GM18517 (cell line): ENCODE measurements at regions not wholly inside any gene's neighbourhood (a gene's known extent, or its start where the extent isn't known, plus 50 kb on each side); places are given as distances from the start of the nearest gene placed in this dataset.
"Not testable (repeated sequence)": the region's sequence is repeated elsewhere in the genome, so short reads cannot be mapped to it uniquely, and the experiment has no call there.

ENCODE experiments used
- ATAC-seq: cut with Tn5 transposase; IDR thresholded peaks from one replicate; pipeline ENCODE4 v1.9.1; 2021; ENCODE audit warnings: mild to moderate bottlenecking, moderate library complexity; ENCODE audit not compliant: unreplicated experiment

GRCh38 chrX:114095789-114096188 is 488.1 kb upstream of the HTR2C start:
- no peak for ATAC-seq

GRCh38 chrX:114087543-114087942 is 496.3 kb upstream of the HTR2C start:
- no peak for ATAC-seq

- ATAC-seq, result no peak
Observed at GRCh38 chrX:114077773-114078172, 506.1 kb upstream of the HTR2C start.

- no peak for ATAC-seq
Observed at GRCh38 chrX:114075073-114075673, 508.7 kb upstream of the HTR2C start.

- ATAC-seq, result no peak
Observed at GRCh38 chrX:114073926-114074325, 510.0 kb upstream of the HTR2C start.

- ATAC-seq, result no peak
Observed at GRCh38 chrX:114071412-114071811, 512.5 kb upstream of the HTR2C start.

GRCh38 chrX:114065577-114066223 is 518.2 kb upstream of the HTR2C start:
- no peak for ATAC-seq

GRCh38 chrX:114061226-114061625 is 522.7 kb upstream of the HTR2C start:
- ATAC-seq, result no peak

- ATAC-seq, result no peak
Observed at GRCh38 chrX:114058988-114059418, 524.9 kb upstream of the HTR2C start.

- ATAC-seq, result not testable (repeated sequence)
Observed at GRCh38 chrX:114057422-114057821, 526.5 kb upstream of the HTR2C start.

- no peak for ATAC-seq
Observed at GRCh38 chrX:114051667-114052315, 532.1 kb upstream of the HTR2C start.

- ATAC-seq, result no peak
Observed at GRCh38 chrX:114050075-114050796, 533.6 kb upstream of the HTR2C start.

- no peak for ATAC-seq
Observed at GRCh38 chrX:114049063-114049462, 534.8 kb upstream of the HTR2C start.

GRCh38 chrX:114047558-114047957 is 536.3 kb upstream of the HTR2C start:
- no peak for ATAC-seq

GRCh38 chrX:114046695-114047279 is 537.1 kb upstream of the HTR2C start:
- no peak for ATAC-seq

GRCh38 chrX:114041470-114041869 is 542.4 kb upstream of the HTR2C start:
- ATAC-seq, result not testable (repeated sequence)

GRCh38 chrX:114040661-114041269 is 543.1 kb upstream of the HTR2C start:
- ATAC-seq, result not testable (repeated sequence)

GRCh38 chrX:114040111-114040510 is 543.8 kb upstream of the HTR2C start:
- ATAC-seq, result not testable (repeated sequence)

- no peak for ATAC-seq
Observed at GRCh38 chrX:114038358-114038757, 545.5 kb upstream of the HTR2C start.

GRCh38 chrX:114037515-114037914 is 546.4 kb upstream of the HTR2C start:
- ATAC-seq, result no peak
